Testis (tissue), 2 donors: ENCODE measurements at regions not wholly inside any gene's neighbourhood (a gene's known extent, or its start where the extent isn't known, plus 50 kb on each side); places are given as distances from the start of the nearest gene placed in this dataset.

Experiments used
- DNase-seq: peaks from one replicate; pipeline ENCODE4 v3.0.0-alpha.2; 2019
- H3K27ac ChIP-seq, 2 donors: fragments of 200-600 bp; sonication (generic); one replicate each; pipeline ENCODE4 v1.5.1; 2019
- H3K27me3 ChIP-seq: fragments of 200-600 bp; sonication (generic); one replicate; pipeline ENCODE4 v1.5.1; 2019
- H3K36me3 ChIP-seq: fragments of 200-600 bp; sonication (generic); one replicate; pipeline ENCODE4 v1.5.1; 2017; ENCODE audit warnings: low read depth; ENCODE audit errors: missing control alignments
- H3K4me1 ChIP-seq: fragments of 200-600 bp; sonication (generic); one replicate; pipeline ENCODE4 v1.5.1; 2019
- H3K4me3 ChIP-seq, 2 donors: fragments of 200-600 bp; sonication (generic); one replicate each; pipeline ENCODE4 v1.5.1; 2017 to 2019
- H3K9me3 ChIP-seq: fragments of 200-600 bp; sonication (generic); one replicate; pipeline ENCODE4 v1.5.1; 2017
- CTCF ChIP-seq, 3 experiments: fragments of 450-650 bp in 2 of 3; fragments of 200-600 bp in 1 of 3; sonication (generic) in 1 of 3; IDR thresholded peaks; one replicate each; pipeline ENCODE4 v1.5.1; 2016 to 2019; ENCODE audit warnings: antibody characterized with exemption in 3 of 3, mild to moderate bottlenecking in 2 of 3, moderate library complexity in 1 of 3
- POLR2A ChIP-seq: fragments of 450-650 bp; IDR thresholded peaks from one replicate; pipeline ENCODE4 v1.6.1; 2017; ENCODE audit warnings: antibody characterized with exemption, mild to moderate bottlenecking, moderate library complexity
- WGBS, 2 donors: methylation state at CpG; one replicate each; pipeline ENCODE4 v1.1.5; 2018; 5-methylcytosine and 5-hydroxymethylcytosine counted together
- intact Hi-C: fragments of 100-400 bp; cut with DNase I; formaldehyde crosslinking; loops from one replicate; pipeline ENCODE4 v1.15.1; 2023; ENCODE audit warnings: low total_unique reads

DNA sequence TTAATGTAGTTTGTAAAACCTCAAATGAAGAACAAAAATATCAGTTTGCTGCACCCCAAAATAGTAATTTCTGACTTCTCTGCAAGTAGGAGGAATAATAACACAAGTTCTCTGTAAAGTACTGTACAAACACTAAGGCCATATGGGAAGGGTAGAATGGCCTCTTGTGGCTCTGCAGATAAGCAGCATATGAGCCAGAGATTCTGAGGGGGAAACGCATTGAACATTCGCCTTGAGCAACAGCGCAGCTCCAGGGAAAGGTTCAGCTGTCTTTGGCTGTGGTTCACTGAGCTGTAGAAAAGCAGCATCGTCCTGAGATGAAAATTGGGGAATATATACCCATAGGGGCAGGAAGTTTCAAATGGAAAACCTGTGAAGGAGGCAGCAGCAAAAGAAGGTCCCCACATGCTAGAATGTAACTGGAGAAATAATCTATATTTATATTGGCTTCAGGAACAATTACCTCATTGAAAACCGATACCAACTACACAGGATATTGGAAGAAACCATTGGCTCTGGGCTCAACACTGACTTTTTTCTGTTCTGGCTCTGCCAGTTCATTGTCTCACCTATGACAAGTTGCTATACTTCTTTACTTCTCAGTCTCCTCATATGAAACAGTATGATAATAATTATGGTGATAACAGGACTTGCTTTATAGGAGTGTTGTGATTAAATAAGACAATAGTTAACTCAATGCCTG lies 357.6 kb upstream of the CPEB2 start:
- TF ChIP-seq POLR2A (no peak), CTCF (IDR thresholded peaks at IDR 0.05) (no peak)
- DNase-seq = no peak
- 75 to 81% methylated on average over 5 of the region's 5 CpGs for WGBS, 2 donors
- H3K4me3 ChIP-seq = no peak overlapping the region
- intact Hi-C loops = no loop called here
- no peaks in the 10 kb centered on the region for H3K9me3 ChIP-seq
- H3K36me3 ChIP-seq = no peaks in the 10 kb centered on the region
- H3K4me1 ChIP-seq = no peaks in the 10 kb centered on the region
- no peaks in the 10 kb centered on the region for H3K27me3 ChIP-seq
- no peak overlapping the region for H3K27ac ChIP-seq

GRCh38 chr4:14646831-14647230 lies 355.4 kb upstream of the CPEB2 start:
- 83 to 91% methylated on average over 1 of the region's 1 CpG for WGBS, 2 donors
- Histone ChIP-seq H3K36me3 (no peaks in the 10 kb centered on the region), H3K27ac (no peak overlapping the region), H3K27me3 (no peaks in the 10 kb centered on the region), H3K4me1 (no peaks in the 10 kb centered on the region), H3K9me3 (no peaks in the 10 kb centered on the region), H3K4me3 (no peak overlapping the region)
- intact Hi-C loops = no loop called here
- no peak for DNase-seq
- TF ChIP-seq CTCF (IDR thresholded peaks at IDR 0.05) (no peak), POLR2A (no peak)

GRCh38 chr4:14650127-14650526 lies 352.2 kb upstream of the CPEB2 start:
- 89 to 94% methylated on average over 2 of the region's 2 CpGs for WGBS, 2 donors
- peak; percentile 18 for DNase-seq
- no peaks in the 10 kb centered on the region for H3K27me3 ChIP-seq
- TF ChIP-seq CTCF (IDR thresholded peaks at IDR 0.05) (no peak), POLR2A (no peak)
- H3K36me3 ChIP-seq = no peaks in the 10 kb centered on the region
- no peaks in the 10 kb centered on the region for H3K4me1 ChIP-seq
- intact Hi-C loops = no loop called here
- H3K4me3 ChIP-seq = no peak overlapping the region
- H3K27ac ChIP-seq = no peak overlapping the region
- H3K9me3 ChIP-seq = no peaks in the 10 kb centered on the region

GRCh38 chr4:14652522-14652921 lies 349.8 kb upstream of the CPEB2 start:
- no peak overlapping the region for H3K4me3 ChIP-seq
- no peaks in the 10 kb centered on the region for H3K9me3 ChIP-seq
- no peaks in the 10 kb centered on the region for H3K27me3 ChIP-seq
- no peaks in the 10 kb centered on the region for H3K36me3 ChIP-seq
- no peak overlapping the region for H3K27ac ChIP-seq
- intact Hi-C loops = no loop called here
- no peaks in the 10 kb centered on the region for H3K4me1 ChIP-seq
- TF ChIP-seq POLR2A = no peak
- no peak for TF ChIP-seq CTCF (IDR thresholded peaks at IDR 0.05)
- DNase-seq = no peak
- 77 to 85% methylated on average over 2 of the region's 2 CpGs for WGBS, 2 donors

GRCh38 chr4:14653338-14653737 lies 348.9 kb upstream of the CPEB2 start:
- H3K27ac ChIP-seq = no peak overlapping the region
- H3K4me3 ChIP-seq = no peak overlapping the region
- intact Hi-C loops = no loop called here
- WGBS, 2 donors = 58 to 72% methylated on average over 2 of the region's 2 CpGs
- H3K27me3 ChIP-seq = no peaks in the 10 kb centered on the region
- DNase-seq = no peak
- no peaks in the 10 kb centered on the region for H3K4me1 ChIP-seq
- no peaks in the 10 kb centered on the region for H3K9me3 ChIP-seq
- no peak for TF ChIP-seq CTCF (IDR thresholded peaks at IDR 0.05)
- TF ChIP-seq POLR2A = no peak
- H3K36me3 ChIP-seq = no peaks in the 10 kb centered on the region
